Fibroblast of skin of right quadriceps (primary cell): ENCODE measurements at regions not wholly inside any gene's neighbourhood (a gene's known extent, or its start where the extent isn't known, plus 50 kb on each side); places are given as distances from the start of the nearest gene placed in this dataset.
"Not testable (repeated sequence)": the region's sequence is repeated elsewhere in the genome, so short reads cannot be mapped to it uniquely, and the experiment has no call there.

Experiments
- DNase-seq: peaks from one replicate; pipeline ENCODE4 v3.0.0-alpha.2; 2013

DNA sequence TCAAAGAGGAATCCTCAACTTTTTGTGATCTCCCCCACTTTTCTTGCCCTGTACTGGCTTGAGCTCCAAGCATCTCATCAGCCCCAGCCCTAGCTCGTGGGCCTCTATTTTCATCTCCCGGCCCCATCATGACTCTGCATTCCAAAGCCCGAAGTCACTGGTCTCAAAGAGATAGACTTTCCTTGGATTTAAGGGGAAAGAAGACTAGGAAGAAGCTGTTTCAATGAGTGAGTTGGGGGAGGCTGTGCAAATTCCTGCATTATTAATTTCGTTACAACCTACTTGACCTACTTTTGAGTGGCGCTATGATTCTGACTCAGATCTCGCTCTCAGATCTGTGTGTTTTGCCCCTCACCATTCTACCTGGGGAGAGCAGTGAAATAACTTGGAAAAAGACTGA lies 266.6 kb upstream of the TBL1XR1 start:
- peak; percentile 93 for DNase-seq

DNA sequence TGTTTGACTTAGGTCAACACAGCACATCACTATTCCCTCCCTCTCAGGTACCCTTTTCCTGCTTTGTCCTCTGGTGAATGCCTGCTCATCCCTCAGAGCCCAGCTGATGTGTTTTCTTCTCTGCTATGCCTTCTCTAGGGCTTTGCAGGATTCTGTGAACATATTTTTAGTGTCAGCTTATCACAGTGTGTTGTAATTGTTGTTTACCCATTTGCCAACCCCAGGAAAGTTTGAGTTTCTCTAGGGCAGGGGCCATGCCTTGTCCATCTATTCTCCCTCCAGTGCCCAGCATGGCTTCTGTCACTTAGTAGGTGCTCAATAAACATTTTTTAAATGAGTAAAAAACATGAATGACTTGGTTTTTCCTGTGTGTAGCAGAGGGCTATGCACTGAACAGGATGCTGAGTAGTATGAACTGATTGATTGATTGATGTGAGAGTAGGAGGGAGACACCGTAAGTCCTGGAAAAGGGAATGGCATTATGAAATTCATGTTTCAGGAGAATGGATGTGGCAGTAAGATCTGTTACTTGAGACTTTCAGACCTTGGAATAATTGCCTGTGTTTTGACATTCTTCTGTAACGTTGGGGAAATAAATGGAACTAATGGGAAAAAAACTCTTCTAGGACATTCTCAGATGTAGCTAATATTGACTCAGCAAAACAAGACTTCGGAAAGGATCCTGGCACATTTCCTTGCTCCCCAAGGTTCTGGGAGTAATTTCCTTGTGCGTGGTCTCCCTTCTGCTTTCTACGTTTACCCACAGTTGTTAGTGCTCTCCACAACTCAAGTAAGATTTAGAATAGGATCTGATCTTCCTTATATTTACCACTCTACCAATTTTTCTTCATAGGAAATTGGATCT lies 267.3 kb upstream of the TBL1XR1 start:
- DNase-seq: no peak

DNA sequence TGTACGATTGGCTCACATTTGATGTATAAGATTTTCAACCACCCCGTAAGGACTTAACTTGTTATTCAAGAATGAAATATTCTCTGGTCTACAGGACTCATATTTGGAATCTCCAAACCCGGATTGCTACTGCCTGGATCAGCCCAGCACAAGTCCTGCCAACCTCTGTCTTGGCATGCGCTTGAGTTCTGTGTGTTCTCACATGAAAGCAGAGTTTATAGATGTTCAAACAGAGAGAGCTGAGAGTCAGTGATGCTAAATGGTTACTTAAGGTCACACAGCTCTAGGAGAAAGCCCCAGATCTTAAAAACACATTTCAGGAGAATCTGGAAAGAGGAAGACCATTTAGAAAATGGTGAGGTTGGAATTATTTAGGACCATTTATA lies 268.0 kb upstream of the TBL1XR1 start:
- DNase-seq: no peak

DNA sequence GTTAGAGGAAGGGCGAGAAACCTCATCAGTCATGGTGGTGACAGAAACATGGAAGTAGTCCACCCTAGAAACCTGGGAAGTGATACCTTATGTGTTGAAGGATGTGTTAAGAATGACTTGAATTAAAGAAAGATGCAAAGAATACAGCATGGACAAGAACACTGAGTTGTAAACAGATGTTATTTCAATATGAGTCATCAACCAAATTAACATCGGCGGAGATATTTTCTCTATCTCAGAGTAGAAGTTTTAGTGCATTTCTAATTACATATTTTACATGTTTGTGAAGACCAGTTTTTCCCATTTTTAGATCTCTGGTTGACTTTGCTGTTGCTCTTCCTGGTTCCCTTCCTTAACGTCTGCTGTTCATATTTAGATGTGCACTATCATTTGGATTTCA lies 268.8 kb upstream of the TBL1XR1 start:
- peak; percentile 62 for DNase-seq

DNA sequence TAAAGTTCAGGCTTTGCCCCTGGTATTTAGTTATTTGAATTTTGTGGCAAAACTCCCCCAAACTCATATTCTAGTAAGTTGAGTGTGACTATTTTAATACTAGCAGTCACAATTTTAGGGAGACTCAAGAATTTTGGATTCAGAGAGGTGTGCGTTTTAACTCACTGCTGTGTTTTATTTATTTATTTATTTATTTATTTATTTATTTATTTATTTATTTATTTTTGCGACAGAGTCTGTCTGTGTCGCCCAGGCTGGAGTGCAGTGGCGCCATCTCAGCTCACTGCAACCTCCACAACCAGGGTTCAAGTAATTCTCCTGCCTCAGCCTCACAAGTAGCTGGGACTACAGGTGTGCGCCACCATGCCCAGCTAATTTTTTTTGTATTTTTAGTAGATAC lies 269.3 kb upstream of the TBL1XR1 start:
- DNase-seq: not testable (repeated sequence)

DNA sequence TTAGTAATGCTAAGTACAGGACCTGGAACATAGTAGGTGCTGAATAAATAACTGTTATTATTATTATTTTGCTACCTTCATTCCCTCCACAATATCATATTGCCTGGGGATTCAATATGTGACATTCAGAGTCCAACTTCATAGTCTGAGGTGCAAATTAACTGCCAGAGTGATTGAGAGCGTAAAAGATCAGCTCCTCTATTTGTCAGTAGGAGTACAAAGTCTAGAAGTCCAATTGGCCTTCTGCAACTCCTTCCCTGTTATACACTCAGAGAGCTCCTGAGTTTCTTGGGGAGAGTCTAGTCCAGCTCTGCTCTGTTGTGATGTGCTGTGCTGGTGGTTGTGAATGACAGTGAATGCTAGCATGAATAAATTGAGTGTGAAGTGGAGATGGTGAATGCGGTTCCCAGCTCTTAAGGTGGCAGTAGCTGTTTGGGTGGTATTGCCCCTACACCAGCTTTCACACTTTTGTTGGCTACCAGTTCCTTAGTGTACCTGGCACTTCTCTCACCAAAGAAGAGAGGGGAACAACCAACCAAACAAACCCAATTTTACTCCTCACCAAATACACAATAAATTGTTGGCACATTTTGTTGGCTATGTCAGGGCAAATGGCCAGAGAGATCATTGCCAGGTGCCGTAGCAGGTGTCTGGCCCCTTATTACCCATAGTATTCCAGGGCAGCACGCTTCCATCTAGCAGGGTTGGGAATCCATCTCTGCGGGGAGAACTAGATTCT lies 270.1 kb upstream of the TBL1XR1 start:
- DNase-seq: no peak

DNA sequence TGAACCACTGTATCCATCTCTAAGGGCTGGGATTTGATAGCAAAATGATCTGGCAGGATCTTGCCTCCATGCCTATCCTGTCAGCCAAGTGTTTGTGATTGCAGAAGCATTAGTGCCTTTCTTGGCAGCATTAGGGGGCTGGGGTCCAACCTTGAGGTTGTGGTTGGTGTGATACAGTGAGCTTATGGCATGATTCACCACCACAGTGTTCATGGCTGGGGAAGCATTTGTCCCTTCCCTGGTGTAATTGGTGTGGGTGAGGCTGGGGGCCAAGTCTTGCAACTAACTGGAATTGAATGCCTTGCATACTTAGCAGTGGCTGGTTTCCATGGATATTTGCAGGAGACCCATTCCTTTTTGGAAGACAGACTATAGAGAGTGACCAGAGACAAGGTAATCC lies 271.0 kb upstream of the TBL1XR1 start:
- DNase-seq: peak; percentile 99

DNA sequence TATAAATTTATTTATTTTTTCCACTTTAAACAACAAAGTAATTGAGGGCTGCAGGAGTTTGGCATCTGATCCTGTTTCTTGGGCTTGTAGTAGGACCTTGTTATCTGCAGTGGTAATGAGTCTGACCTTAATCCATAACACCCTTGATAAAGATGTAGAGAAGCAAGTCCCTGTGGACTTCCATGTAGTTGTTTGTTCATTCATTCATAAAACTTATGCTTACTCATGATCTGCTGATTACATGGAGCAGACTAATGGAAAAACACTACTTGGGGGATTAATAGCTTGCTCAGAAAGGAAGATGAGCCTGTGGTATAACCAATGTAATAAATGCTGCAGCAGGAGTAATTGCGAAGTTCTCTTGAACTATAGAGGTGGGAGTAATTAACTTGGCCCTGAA lies 271.5 kb upstream of the TBL1XR1 start:
- peak; percentile 61 for DNase-seq

DNA sequence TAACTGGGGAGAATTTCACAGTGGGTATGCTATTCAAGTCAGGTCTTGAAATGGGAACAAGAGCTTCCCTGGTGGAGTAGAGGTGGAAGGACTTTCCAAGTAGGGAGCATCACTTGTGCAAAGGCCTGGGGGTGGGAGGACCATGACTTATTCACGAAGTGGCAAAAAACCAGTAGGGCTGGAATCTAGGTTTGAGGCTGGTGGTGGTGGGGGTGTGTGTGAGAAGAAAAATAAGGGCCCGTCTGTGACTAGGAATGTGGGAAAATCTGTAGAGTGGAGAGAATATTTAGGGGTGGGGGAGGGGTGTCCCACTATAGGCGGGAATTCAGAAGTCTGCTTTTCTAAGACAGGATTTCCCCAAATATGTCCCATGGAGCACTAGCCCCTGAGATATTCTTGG lies 271.9 kb upstream of the TBL1XR1 start:
- no peak for DNase-seq

DNA sequence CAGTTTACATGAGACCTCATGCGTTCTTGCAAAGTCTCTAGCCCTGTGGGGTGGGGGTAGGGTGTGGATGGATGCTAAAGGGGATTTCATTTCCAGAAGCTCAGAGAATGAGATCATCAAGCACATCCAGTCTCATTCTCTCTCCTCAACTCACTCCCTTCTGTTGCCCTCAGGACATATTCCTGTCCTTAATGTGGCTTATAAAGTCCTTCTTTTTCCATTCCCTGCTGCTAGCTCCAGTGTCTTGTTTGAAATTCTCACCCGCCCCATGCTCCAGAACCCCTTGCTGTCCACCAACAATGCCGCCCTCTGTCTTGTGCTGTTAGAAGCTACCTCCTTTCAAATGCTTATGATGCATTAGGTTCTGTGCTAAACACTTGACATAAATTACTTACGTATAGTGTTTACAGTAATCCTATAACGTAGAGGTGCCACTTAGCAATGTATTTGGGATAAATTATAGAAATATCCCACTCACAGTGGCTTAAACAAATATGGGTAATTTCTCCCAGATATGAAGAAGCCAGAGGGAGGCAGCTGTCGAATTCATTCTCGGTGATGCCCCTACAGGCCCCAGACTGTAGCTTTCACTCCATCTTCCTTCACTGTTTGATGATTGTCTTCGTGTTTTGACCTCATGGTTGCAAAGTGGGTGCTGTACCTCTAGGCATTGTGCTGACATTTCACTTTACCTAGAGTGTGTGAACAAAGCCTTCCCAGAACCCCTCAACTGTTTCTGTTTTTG lies 273.1 kb upstream of the TBL1XR1 start:
- peak; percentile 80 for DNase-seq

DNA sequence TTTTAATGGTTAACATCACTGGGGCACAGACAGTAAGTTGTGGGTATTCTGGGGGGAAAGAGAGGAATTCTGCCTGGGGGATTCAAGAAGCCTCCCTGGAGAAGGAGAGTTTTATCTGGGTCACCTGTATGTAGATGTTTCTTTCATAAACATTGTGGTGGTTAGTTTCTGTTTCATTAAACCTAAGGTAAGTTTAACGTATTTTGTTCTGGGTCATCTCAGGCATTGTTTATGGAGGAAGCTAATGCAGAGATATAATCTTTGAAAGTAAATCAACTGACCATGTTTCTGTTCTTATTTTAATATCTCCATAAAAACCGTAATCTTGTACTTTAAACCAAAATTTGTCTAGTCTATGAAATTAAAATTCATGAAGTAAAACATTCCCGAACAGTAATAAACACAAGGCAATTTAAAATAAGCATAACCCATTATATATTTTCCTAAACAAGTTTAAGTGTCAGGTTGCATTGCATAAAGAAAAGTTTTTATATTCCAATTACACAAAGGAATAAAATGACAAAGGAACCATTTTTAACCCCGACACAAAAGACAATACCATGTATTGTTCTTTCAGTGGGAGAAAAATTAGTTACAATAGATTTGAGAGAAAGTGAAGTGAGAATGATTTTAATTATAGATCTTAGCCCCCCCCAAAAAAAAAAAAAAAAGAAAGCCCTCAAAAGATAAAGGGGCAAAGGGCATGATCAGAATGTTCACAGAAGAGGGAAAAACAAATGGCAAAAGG lies 274.6 kb upstream of the TBL1XR1 start:
- DNase-seq: no peak

DNA sequence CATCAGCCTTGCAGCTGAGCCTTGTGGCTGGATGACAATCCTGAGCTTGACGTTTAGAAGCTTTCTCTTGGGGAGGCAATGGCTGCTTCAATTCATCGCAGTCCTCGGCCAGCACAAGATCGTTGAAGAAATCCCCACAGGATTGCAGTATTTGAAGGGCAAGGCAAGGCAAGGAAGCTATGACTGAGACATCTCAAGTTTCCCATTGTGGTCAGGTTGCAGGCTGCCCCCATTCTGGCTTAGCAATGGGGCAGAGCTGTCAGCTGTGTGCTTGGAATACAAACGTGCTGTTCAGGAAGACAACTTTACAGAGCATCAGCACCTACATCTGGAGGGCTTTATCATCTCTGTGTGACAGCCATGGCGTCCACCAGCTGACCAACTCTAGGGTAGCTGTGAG lies 275.9 kb upstream of the TBL1XR1 start:
- peak; percentile 69 for DNase-seq

DNA sequence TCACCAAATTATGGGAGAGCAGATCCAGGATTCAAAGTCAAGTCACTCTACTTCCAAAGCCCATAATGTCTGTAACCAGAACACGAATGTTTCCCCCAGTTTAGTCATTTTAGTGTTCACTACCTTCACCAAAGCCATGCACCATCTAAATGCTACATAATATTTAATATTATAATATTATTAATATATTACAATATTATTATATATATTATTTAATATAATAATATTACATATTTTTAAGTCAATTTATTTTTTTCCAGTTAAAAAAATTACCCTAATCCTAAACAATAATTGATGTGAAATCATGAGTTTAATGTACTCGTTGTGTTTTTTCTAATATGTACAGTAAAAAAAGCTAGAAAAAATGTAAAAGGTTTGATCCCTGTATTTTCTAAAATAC lies 276.6 kb upstream of the TBL1XR1 start:
- no peak for DNase-seq

DNA sequence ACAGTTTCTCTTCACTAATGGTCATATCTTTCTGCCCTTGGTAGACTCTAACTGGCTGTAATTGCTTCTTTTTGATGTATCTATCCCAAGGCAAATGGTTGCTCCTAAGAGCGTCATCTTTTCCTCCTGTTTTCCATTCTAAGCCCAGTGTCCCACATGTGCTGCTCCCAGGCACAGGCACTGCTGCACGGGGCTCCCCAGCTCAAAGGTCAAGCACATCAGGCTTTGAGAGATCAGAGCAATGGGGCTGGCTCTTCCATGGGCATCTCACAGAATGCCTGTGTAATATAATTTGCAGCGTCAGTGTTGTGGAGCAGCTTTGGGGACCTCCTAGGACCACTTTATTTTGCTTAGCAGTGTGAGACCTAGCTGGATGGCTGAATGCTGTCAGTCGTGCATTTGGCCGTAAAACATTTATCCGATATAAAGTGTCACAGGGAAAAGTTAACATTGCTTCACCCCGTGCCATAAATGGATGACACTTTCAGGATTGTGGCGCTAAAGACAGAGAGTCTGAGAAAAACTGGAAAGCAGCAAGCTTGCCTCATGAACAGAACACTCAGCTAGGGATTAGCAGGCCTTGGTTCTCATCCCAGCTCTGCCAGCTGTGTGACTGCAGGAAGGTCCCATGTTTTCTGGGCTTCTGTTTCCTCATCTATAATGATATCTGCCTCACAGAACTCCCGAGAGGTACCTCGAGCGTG lies 277.5 kb upstream of the TBL1XR1 start:
- no peak for DNase-seq

DNA sequence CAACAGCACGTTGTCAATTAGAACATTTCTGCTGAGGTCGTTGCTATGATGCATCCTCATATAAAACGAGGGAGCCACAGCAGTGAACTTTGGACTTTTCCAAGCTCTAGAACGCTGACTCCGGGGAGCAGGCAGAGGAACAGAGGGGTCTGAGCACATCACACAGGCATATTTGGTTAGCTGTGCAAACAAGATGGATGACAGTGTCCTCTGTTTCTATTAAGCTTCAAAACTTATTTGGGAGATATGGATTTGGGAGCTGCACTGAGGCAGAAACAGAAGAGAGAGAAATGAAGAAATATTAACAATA lies 278.0 kb upstream of the TBL1XR1 start:
- DNase-seq: no peak

DNA sequence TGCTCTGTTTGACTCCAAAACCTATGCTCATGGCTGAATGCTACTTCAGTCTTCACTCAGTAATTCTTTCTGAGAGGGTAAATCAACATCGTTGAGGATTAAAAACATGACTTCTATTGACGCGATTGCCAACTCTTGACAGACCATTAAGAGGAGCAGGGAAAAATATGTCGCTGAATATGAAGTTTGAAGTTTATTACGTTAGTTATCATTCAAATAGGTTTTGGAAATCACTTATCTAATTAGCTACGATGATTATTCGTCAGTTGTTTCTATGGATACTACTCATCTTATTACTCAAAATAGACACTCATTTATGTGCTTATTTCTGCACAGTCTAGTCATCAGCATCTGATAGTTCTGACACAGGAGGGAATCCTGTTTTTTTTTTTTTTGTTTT lies 279.2 kb upstream of the TBL1XR1 start:
- no peak for DNase-seq

DNA sequence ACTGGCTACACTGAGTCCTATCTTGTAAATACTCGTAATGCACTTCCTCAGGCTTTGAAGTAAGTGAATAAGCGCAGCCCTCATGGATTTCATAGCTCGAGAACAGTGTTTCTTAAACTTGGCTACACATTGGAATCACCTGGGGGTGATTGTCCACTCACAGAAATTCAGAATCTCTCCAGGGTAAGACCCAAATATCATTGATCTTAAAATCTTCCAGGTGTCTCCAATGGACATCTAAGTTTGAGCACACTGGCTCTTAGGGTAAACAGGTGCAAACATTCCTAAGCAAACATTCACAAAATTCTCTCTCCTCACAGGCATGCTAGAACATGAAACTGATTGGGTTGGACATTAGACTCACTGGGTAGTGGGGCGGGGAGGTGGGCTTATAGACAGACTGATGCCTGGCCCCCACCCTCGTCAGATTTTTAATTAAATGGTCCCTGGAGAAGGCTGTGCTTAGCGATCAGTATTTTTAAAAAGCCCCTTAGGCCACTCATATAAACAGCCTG lies 279.7 kb upstream of the TBL1XR1 start:
- no peak for DNase-seq

DNA sequence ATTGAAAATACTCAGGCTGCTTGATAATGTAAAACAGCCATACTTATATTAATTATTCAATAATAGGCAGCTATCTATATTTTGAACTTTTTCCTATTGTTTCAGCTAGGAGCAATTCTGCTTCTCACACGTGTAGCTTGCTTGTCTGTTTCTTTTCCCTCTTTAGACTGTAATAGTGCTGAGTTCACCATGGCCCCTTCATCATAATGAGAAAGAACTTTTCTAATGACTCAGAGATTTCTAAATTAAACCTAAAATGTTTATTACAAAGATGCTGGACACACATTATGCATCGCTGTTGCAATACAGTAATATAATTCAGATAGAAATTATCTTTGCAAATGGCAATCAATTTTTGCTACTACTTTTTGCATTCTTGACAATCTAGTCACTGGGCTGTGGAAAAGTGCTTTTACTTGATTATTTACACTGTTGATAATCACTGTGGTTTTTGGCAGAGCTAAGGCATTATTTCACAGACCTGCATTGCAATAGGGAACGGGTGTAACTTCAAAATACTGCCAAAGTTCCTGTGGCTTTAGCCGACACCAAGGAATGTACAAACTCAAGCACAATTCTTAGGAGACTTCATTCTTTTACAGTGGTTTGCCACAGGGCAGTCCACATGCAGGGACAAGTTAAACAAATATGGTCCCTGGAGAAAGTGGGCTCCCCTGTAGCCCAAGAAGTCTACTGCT lies 281.0 kb upstream of the TBL1XR1 start:
- peak; percentile 100 for DNase-seq

DNA sequence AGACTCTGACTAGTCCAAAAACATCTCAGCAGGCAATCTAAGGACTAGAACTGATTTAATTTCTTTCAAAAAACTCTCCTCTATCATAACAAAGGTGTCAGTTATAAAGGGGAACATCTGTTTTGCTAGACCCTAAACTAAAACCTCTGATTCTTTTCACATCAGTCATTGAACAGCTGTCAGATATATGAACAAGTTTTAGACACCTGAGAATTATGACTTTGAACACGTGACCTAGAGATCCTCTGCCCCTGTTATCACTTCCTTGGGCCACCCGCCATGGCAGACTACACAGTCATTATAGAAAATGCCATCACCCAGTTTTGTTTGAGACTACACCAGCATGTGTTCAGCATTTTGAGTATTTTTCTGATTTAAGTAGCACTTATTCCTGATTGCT lies 282.3 kb upstream of the TBL1XR1 start:
- no peak for DNase-seq

DNA sequence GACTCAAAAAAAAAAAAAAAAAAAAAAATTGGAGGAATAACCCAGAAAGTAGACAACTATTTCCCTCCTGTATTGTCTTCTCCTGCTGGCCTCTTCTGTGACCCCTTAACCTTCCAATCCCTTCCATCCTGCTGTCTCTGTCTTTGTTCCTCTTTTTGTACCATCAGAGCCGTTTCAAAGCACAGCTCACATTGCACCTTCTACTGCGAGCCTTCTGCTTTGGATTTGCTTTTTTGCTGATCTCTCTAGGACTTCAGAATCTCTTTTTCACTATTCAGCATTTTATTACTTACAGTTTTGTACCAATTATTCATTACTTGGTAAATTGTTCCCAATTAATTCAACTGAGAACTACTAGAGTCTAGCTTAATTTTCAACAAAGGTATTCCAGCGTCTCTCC lies 284.0 kb upstream of the TBL1XR1 start:
- DNase-seq: no peak

DNA sequence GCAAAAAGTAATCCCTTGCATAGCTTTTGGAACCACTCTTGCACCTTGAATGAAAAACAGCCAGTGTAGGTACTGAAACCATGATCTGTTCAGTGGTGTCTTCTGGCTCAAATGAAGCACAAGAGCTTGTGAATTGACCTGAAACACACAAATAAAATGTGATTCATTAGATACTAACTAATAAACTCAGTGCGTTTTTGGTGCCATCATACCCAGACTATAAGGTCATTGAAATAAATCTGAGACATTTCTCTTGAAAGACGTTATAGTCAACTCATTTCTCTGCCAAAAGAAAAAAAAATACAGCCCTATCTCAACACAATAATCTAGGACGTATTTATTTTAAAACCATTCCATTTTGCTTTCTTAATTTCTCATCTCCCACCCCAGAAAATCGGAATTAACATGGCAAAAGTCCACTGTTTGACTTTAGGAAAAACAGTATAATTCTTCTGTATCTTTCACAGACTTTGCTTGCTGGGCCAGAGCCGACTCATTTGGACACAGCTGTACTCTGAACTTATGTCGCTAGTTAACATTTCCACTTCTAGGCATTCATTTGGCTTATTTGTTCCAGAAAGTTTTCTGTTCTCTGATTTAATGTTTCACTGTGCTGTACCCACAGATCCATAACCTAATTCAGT lies 284.9 kb upstream of the TBL1XR1 start:
- DNase-seq: peak; percentile 37
